Colon (tissue), 2 donors: ENCODE measurements at regions not wholly inside any gene's neighbourhood (a gene's known extent, or its start where the extent isn't known, plus 50 kb on each side); places are given as distances from the start of the nearest gene placed in this dataset.
"Not testable (repeated sequence)": the region's sequence is repeated elsewhere in the genome, so short reads cannot be mapped to it uniquely, and the experiment has no call there.

ENCODE experiments used
- FAIRE-seq: peaks from 2 replicates; lab custom pipeline; 2012; peaks lifted over from hg19 to GRCh38; lab: Jason Lieb, UNC
- donor health status: control.
- donor health status: control.

DNA sequence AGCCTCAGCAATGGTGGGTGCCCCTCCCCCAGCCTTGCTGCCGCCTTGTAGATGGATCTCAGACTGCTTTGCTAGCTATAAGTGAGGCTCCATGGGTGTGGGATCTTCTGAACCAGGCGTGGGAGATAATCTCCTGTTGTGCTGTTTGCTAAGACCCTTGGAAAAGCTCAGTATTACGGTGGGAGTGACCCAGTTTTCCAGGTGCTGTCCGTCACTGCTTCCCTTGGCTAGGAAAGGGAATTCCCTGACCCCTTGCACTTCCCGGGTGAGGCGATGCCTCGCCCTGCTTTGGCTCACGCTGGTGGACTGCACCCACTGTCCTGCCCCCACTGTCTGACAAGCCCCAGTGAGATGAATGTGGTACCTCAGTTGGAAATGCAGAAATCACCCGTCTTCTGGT is 411.2 kb downstream of the RAB38 start:
- not testable (repeated sequence) for FAIRE-seq

DNA sequence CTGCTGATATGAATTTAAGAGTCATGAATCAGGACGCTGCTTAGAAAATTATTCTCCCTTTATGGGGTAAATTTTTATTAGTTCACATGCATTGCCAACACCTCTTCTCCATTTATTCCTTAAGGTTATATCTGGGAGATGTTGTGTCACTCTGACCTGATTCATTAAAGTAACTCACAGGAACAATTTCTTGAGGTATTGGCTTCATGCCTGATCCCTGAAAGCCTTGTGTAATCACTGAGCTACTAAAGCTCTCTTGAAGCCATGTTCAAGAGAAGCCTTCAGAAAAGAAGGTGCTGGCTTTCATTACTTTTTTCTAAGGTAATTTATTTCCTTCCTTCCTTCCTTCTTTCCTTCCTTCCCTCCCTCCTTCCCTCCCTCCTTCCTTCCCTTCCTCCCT is 420.6 kb downstream of the RAB38 start:
- FAIRE-seq: no peak

DNA sequence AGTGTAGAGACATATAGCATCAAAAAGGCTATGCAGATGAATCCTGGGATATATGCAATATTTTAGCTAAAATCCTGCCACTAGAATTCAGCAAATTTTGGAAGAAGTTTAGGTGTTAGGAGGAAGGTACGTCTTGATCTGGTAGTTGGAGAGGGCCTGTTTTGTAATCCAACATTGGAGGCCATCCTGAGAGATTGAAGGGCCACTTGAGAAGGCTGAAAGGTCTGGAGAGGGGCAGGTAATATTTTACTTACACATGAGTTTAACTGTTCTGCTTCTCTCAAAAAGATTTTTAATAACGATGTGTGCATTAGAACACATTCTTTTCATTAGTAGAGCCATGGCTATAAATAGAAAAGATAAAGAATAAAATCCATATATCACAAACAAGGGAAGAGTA is 422.1 kb downstream of the RAB38 start:
- FAIRE-seq: no peak

DNA sequence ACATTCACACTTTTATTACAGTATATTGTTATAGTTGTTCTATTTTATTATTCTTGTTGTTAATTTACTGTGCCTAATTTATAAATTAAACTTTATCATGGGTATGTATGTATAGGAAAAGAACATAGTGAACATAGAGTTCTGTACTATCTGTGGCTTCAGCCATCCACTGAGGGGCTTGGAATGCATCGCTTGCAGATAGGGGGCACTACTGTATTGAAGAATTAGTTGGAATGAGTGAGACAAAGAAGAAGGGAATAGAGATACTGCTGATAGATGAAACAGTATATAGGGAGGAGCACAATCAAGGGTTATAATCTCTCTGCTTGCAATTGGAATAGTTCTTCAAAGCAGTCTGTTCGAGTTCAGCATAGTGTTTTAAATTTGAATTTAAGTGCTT is 432.2 kb downstream of the RAB38 start:
- FAIRE-seq: no peak

DNA sequence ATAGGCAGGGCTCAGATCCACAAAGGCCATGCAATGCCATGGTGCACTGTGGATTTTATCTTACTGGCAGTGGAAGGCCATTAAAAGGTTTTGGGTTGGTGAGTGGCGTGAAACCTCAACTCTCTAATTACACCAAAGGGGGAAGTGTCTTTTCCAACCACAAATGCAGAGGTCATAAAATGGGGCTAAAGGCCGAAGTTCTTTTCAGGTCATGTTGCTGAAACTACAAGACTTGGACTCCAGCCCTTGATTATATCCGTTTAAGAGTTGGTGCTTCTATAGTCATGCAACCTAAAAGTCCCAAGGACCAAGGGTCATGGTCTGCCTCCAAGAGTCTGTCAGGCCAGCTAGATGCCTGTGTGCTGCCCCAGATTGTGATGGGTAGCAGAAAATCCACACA is 434.3 kb downstream of the RAB38 start:
- FAIRE-seq: no peak

DNA sequence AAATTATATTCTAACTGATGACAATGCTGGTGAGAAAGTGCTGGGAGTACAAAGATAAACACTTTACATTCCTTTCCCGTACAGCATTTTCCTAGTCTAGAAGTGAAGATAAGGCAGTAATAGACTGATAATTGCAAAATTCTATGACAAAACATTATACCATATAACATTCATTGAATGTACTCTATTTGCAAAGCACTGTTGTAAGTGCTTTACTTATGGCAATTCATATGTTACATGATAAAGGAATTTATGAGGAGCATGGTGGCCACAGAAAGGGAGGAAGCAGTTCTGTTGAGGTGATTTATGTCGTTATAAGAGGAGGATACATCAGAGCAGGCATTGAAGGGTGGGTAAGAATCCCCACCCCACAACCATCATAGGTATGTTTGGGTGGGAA is 434.8 kb downstream of the RAB38 start:
- FAIRE-seq: no peak

DNA sequence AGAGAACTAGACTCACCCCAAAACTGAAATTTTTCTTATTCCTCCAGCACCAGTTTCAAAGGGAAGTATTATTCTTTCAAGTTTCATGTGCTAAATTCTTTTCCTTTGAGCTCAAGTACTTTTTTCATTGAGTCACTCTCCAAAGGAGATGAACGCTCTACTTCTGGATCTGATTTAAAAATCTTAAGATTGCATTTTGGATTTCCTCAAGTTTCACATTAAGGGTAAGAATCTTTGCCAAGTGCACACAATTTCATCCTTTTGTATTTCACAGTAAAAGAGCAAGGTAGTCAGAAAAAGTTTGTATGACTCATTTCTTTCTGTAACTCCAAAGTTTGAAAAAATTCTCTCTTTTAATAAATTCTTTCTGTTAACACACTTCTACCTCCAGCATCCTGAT is 435.5 kb downstream of the RAB38 start:
- FAIRE-seq: no peak

DNA sequence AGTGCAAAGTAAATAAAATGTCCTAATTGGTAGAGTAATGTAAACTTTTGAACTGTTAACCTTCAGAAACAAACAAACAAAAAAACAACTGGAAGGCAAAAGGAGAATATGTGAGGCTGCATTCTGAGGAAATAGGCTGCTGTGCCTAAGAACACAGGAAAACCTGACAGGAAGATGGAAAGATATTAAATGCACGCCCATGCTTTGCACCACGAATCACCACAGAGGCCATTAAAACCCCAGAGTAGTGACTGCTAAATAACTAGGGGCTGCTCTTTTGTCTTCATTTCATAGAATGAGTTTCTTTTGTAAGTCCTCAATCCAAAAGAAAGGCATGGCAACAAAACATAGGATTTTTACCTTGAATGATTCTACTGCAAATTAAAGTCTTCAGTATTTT is 436.0 kb downstream of the RAB38 start:
- FAIRE-seq: no peak

DNA sequence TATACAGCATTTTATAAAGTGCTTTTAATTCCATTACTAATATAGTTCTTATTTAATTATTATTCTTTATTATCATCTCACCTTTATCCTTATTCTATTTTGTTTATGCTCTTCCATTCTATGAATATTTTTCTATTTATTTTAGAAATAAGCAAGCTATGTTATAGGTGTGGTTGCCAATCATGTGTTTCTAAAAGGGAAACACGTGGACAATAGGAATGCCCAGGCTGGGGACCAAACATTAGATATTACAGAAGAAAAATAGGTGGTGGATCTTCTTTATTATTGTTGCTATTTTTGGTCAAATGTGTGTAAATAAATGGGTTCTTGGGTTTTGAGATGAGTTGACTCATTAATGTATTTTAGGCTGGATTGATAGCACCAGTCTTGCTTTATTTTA is 438.3 kb downstream of the RAB38 start:
- FAIRE-seq: no peak

DNA sequence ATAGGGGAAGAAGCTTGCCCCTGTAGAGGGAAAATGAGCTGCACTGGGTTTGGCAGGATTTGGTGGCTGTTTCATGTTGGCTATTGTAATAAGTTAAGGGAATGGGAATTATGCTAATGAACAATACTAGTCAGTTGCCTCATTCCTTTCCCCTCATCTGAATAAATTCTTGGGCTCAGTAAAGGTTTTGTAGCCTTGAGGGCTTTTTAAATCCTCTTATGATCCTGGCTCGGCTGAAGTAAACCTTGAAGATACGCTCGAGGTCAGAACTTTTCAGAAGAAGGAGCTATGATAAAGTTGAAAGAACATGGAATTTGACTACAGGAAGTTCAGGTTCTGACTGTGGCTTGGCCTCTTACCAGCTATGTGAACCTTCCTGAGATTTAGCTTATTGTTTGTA is 448.7 kb downstream of the RAB38 start:
- no peak for FAIRE-seq

DNA sequence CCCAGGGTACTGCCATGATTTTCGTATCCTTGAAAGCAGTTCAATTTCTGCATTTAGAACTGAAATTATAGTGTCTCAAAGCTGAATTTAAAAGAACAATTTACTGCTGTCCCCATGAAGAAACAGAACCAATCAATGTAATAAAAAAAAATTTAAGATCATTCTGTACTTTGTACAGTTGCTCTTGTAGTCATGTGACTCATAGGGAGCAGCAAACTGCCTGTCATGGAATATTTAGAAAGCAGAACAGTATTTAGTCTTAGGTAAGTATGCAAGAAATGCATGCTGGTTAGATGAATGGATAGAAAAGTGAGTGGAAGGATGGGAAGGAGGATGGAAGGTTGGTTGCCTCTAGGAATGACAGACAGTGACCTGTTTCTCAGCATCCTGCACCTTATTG is 450.9 kb downstream of the RAB38 start:
- no peak for FAIRE-seq

DNA sequence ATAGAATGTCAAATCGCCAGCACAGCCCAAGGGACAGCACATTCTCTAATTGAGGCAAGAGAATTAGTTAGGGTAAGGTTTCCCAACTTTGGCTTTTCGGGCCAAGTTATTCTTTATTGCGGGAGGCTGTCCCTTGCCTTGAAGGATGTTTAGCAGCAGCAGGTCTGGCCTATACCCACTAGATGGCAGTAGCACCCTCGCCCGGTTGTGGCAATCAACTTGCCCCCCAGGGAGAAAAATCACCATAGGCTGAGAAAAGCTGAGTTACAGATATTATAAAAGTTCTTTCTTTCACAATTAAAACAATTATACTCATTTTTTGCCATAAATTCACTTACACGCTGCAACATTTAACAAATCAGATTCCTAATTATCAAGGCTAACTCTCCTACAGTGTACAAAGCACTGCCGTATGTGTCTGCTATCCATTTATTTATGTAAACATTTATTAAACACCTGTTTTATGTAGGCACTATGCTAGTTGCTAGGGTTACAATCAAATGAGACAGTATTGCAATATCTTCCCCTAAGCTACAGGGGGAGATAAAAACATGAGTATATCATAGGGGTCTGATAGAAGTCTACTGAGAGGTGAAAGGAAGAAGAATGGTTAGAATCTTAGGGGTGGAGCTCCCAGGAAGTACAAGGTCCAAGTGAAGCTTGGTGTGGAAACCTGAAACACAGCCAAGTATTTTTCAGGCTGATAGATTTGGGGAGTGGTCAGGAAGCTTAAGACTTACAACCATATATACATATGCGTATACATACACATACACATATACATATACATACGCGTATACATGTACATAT is 452.3 kb downstream of the RAB38 start:
- FAIRE-seq: no peak

DNA sequence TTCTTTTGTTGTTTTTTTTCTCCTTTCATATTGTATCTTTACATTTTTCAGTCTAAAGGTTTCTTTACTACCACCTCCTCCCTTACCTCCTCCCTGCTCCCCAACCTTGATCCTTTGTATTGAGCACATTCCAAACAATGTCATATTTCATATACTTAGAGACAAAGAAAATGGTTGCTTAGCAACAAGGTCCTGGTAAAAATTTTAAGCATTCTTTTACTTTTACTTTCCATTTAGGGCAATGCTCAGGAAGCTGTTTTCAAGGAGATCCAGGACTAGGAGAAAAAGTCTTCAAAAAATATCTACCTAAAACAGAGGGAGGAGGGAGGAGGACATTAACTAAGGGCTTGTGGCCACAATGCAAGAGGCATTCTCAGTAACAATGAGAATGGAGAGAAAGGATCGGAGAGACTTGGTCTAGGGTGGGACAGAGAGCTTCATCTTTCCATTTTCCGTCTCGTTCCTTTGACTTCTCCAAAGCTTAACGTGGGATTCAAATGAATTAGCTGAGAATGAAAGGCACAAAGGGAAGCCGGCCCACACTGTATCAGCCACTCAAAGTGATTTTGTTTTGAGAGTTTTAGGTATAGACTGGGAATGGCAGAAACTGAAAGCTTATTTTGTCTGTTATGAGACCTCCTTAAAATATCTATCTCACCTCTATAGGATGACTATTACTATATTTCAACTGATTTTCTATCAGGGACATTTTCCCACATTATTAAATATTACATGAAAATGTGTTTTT is 455.7 kb downstream of the RAB38 start:
- FAIRE-seq: no peak

DNA sequence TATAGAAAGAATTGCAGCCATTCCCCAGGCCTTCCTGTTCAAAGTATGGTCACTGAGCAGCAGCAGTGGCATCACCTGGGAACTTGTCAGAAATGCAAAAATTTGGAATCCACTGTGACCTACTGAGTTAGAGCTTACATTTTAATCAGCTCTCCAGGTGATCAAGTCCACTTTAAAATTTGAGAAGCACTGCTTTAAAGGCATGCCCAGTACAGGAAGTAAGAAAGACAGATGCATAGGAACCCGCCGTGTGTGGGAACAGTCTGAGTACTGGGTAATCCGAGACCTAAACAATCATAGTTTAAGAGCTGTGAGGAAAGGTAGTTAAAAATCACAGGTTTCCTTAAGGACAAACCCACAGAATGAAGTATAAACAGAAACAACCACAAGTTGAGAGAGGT is 462.4 kb downstream of the RAB38 start:
- FAIRE-seq: no peak

DNA sequence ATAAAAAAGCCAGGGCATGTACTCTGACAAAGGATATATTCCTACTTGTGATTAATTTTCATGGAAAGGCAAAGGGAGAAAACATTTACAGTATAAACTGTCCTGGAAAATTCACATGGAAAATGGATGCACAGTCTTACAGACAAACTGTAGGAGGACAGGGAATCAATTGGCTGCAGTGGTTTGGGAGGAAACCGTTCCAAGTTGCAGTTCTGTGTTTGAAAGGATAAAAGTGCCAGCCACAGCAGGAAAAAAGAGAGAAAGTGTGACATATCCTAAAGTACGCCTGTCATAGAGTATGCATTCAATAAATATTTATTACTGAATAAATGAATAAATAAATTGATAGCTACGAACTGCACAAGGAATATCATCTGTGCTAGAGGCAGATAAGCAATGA is 462.9 kb downstream of the RAB38 start:
- FAIRE-seq: no peak

DNA sequence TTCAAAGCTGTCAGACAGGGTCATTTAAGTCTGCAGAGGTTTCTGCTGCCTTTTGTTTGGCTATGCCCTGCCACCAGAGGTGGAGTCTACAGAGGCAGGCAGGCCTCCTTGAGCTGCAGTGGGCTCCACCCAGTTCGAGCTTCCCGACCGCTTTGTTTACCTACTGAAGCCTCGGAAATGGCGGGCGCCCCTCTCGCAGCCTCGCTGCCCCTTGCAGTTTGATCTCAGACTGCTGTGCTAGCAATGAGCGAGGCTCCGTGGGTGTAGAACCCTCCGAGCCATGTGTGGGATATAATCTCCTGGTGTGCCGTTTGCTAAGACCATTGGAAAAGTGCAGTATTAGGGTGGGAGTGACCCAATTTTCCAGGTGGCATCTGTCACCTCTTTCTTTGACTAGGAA is 471.7 kb downstream of the RAB38 start:
- not testable (repeated sequence) for FAIRE-seq

DNA sequence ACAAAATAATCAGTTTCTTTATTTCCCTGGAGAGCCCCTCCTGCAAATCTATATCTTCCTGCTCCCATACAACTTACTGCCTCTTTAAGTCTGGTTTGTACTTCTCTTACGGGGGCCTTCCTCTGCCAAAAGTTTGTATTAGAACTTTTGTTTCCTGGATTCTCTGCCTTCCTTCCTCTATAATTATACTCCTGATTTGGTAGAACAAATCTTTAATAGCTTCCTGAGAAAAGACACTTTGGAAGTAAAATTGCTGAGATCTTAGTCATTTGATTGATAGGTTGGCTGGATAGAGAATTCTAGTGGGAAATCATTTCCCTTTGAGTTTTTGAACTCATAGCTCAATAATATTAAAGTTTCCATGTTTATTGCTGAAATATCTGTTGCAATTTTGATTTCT is 499.2 kb downstream of the RAB38 start:
- no peak for FAIRE-seq

DNA sequence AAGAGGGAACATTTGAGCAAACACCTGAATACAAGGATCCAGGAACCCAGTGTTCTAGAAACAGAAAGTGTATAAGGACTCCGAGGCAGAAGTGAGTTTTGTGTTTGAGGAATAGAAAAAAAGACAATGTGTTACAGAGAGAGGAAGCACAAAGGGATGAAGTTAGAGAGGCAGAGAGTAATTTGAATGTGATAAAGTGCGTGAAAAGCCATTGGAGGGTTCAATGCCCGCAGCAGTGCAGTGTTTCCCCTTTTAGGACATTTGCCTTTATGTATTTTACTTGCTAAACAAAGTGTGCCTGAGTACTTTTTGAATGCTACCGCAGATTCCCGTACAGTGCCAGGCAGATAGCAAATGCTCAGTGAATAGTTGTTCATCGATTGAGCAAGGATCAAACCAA is 508.5 kb downstream of the RAB38 start:
- FAIRE-seq: no peak

DNA sequence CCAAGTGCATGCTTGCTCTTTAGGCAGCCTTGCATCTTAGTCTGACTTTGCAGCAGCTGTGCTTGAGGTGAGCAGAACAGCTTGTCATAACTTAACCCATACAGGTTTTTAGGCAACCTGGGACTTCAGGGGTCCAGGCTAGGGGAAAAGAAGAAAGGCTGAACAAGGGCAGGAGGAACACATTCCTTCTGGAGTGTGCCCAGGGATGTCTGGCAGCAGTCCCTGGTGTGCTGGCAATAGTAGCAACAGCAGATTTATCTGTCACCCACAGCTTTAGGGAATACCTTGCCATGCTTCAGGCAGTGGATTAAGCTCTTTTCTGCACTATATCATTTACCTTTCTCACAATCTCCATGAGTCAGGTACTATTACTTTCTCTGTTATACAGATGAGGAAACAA is 513.0 kb downstream of the RAB38 start:
- no peak for FAIRE-seq

DNA sequence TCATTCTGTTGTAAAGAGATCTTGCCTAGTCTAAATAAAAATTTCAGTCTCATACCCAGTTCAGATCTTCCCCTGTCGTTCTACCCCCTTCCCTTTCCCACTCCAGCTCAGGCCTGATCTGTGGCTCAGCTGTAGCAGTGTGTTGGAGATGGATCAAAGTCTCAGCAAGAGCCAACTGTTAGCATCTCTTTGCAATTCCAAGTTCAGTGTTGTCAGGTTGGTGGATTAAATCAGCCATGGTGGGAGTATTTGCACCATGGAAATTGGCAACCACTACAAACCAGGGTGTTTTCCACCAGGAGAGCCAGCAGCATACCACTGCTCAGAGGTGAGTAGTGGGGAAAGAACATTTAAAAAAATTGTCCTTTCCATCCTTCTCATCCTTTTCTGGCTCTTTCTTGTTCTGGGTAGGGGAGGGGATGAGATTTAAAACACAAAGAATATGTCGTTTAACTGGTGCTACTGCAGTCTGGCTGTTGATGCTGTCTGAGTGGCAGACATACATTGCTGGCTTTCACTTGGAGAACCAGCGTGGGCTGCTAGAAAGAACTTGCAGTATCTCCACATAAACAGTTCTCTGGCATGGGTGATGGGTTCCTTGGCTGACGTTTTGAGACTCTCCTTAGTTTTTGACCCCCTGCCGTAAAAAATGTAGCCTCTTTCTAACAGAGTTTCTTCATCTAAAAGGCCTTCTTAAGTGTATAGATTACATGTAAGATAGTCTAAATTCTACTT is 514.1 kb downstream of the RAB38 start:
- FAIRE-seq: no peak

DNA sequence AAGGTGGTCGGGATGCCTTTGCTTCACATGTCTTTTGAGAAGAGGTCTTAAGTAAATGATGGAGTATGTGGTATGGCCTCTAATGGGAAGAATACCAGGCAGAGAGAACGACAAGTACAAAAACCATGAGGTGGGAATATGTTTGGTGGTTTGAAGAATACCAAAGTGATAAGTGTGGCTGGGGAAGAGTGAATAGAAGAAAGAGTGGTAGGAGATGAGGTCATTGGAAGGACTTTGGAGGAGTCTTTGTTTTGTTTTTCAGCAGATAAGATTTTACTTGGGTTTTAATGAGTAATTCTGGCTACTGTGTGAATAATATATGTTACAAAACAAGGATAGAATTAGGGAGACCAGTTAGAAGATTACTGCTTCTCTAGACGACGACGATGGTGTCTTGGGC is 515.4 kb downstream of the RAB38 start:
- FAIRE-seq: no peak

DNA sequence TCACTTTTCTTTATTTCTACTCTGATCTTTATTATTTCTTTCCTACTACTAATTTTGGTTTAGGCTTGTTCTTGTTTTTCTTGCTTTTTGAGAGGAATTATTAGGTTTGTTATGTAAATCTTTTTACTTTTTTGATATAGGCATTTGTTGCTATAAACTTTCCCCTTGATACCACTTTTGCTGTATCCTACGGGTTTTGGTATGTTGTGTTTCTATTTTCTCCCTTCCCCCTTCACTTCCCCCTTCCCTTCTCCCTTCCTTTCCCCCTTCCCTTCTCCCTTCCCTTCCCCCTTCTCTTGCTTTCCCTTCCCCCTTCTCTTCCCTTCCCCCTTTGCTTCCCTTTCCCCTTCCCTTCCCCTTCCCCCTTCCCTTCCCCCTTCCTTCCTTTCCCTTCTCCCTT is 529.6 kb downstream of the RAB38 start:
- FAIRE-seq: no peak

DNA sequence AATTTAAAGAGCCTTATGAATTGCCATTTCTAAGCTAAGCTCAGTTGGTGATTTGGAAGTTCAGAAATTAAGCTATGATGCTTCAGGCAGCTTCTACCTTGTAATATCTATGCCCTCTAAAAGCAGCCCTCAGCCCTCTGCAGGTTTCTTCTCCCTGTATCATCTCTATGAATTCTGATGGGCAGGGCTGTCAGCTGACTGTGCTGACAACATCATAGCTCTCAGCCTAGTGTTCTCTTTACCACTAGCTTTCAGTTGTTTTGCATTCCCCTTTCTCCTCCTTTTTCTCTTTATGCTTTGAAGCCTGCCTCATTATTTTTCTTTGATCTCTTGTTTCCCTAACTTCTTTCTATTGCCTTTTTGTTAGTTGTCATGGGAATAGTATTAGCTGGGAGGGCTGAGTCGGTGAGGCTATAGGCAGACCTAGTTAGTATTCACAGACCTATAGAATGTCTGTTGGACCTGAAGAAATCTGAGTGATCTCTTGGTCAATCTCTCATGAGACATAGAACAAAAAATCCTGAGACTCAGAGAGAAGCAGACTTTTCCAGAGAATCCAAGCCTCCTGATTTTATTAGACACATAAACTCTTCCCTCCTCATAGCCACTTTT is 535.4 kb downstream of the RAB38 start:
- FAIRE-seq: no peak
